PC-9 (cell line): ENCODE measurements at regions not wholly inside any gene's neighbourhood (a gene's known extent, or its start where the extent isn't known, plus 50 kb on each side); places are given as distances from the start of the nearest gene placed in this dataset.
"Not testable (repeated sequence)": the region's sequence is repeated elsewhere in the genome, so short reads cannot be mapped to it uniquely, and the experiment has no call there.

Experiments
- BruUV-seq: library from RNA; stranded (reverse); fragments of 400-500 nt; replicated peaks from 2 replicates; lab custom pipeline; 2021; lab: Mats Ljungman, UMichigan
- CTCF ChIA-PET: fragments of 300-600 bp; sonication (Branson Sonifier 250); formaldehyde crosslinking; loops from one replicate; lab custom pipeline; 2022; ENCODE audit warnings: antibody characterized with exemption; lab: Charles Lee
- POLR2A ChIA-PET: fragments of 300-600 bp; sonication (Branson Sonifier 250); formaldehyde crosslinking; loops from one replicate; lab custom pipeline; 2022; ENCODE audit warnings: antibody characterized with exemption; ENCODE audit not compliant: unreplicated experiment; lab: Charles Lee
- DNase-seq, 2 experiments: peaks; one replicate each; pipeline versions ENCODE4 v3.0.0 to v3.0.0-alpha.2; 2015 to 2022; ENCODE audit warnings: mixed read lengths in 1 of 2
- H2AFZ ChIP-seq: fragments of 200-600 bp; sonication (generic); 2 replicates; pipeline ENCODE4 v1.8.1; 2017; ENCODE audit warnings: antibody characterized with exemption
- H3F3A ChIP-seq: fragments of 200-600 bp; sonication (generic); 2 replicates; pipeline ENCODE4 v1.8.1; 2017; ENCODE audit warnings: antibody characterized with exemption, mild to moderate bottlenecking, low read depth; ENCODE audit not compliant: insufficient read depth
- H3K27ac ChIP-seq: fragments of 200-600 bp; sonication (generic); 2 replicates; pipeline ENCODE4 v1.6.1; 2016; ENCODE audit warnings: mixed run types
- H3K27me3 ChIP-seq: fragments of 200-600 bp; sonication (generic); 2 replicates; pipeline ENCODE4 v1.6.1; 2016; ENCODE audit warnings: low read depth, mixed run types; ENCODE audit not compliant: insufficient read depth
- H3K36me3 ChIP-seq: fragments of 200-600 bp; sonication (generic); 2 replicates; pipeline ENCODE4 v1.6.1; 2016; ENCODE audit warnings: low read depth, mixed run types
- H3K4me1 ChIP-seq: fragments of 200-600 bp; sonication (generic); replicated peaks from 2 replicates; pipeline ENCODE4 v1.6.1; 2016; ENCODE audit warnings: mixed run types; ENCODE audit not compliant: insufficient read depth
- H3K4me2 ChIP-seq: fragments of 200-600 bp; sonication (generic); 2 replicates; pipeline ENCODE4 v1.6.1; 2017; ENCODE audit warnings: mixed run types
- H3K4me3 ChIP-seq: fragments of 200-600 bp; sonication (generic); 2 replicates; pipeline ENCODE4 v1.6.1; 2016; ENCODE audit warnings: mixed run types
- H3K79me2 ChIP-seq: fragments of 200-600 bp; sonication (generic); 2 replicates; pipeline ENCODE4 v1.6.1; 2017; ENCODE audit warnings: low read depth, mixed run types
- H3K9me2 ChIP-seq: fragments of 200-600 bp; sonication (generic); 2 replicates; pipeline ENCODE4 v1.8.1; 2017; ENCODE audit warnings: mild to moderate bottlenecking; ENCODE audit not compliant: insufficient read depth
- H3K9me3 ChIP-seq: fragments of 200-600 bp; sonication (generic); 2 replicates; pipeline ENCODE4 v1.8.1; 2016; ENCODE audit warnings: low read depth; ENCODE audit not compliant: insufficient read depth
- H4K20me1 ChIP-seq: fragments of 200-600 bp; sonication (generic); 2 replicates; pipeline ENCODE4 v1.8.1; 2017; ENCODE audit not compliant: insufficient read depth
- EZH2 ChIP-seq: fragments of 200-600 bp; sonication (generic); IDR thresholded peaks from 2 replicates; pipeline ENCODE4 v1.8.0; 2017; ENCODE audit warnings: antibody characterized with exemption, low read depth
- intact Hi-C: fragments of 100-400 bp; cut with micrococcal nuclease; formaldehyde crosslinking; loops from one replicate; pipeline ENCODE4 v1.10.0; 2022; ENCODE audit not compliant: unreplicated experiment
- TF ChIP-seq, protein P1 (sequence below): fragments of 200-600 bp; sonication (generic); conservative IDR thresholded peaks from 2 replicates; pipeline ENCODE4 v1.6.1; 2017; ENCODE audit warnings: mixed run types, antibody characterized with exemption, mild to moderate bottlenecking, moderate library complexity

DNA sequence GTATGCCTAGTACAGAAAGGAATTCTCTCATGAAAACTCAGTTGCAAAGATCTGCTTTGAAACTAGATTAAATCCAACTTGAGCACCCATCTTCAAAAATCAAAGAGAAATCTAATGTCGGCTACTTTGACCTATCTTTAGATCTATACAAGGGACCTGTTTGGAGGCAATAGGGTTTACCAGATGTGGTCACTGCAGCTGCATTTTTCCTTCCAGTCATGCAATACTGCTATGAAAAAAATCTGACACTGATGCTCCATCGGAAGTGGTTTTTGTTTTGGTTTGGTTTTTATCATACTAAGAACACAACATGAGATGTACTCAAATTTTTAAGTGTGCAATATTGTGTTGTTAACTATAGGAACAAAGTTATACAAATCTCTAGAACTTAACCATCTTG, 169.5 kb downstream of the BCHE start:
- BruUV-seq: no TSS peak
- no peak overlapping the region for H3K4me3 ChIP-seq
- H3K27ac ChIP-seq: no peak overlapping the region
- no peaks in the 10 kb centered on the region for H3K79me2 ChIP-seq
- H3K4me2 ChIP-seq: no peak overlapping the region
- TF ChIP-seq EZH2: no peak
- TF ChIP-seq, protein P1, sequence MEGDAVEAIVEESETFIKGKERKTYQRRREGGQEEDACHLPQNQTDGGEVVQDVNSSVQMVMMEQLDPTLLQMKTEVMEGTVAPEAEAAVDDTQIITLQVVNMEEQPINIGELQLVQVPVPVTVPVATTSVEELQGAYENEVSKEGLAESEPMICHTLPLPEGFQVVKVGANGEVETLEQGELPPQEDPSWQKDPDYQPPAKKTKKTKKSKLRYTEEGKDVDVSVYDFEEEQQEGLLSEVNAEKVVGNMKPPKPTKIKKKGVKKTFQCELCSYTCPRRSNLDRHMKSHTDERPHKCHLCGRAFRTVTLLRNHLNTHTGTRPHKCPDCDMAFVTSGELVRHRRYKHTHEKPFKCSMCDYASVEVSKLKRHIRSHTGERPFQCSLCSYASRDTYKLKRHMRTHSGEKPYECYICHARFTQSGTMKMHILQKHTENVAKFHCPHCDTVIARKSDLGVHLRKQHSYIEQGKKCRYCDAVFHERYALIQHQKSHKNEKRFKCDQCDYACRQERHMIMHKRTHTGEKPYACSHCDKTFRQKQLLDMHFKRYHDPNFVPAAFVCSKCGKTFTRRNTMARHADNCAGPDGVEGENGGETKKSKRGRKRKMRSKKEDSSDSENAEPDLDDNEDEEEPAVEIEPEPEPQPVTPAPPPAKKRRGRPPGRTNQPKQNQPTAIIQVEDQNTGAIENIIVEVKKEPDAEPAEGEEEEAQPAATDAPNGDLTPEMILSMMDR: no peak
- intact Hi-C loops: no loop called here
- H3K4me1 ChIP-seq: no peaks in the 10 kb centered on the region
- CTCF ChIA-PET: no interaction called here
- H4K20me1 ChIP-seq: no peaks in the 10 kb centered on the region
- H3K9me2 ChIP-seq: 0 out of 2 replicates have a peak, but pooled peaks cover 5% of the 10 kb centered on the region
- POLR2A ChIA-PET: no interaction called here
- no peaks in the 10 kb centered on the region for H3F3A ChIP-seq
- no peaks in the 10 kb centered on the region for H3K36me3 ChIP-seq
- no peak overlapping the region for H2AFZ ChIP-seq
- no peaks in the 10 kb centered on the region for H3K27me3 ChIP-seq
- DNase-seq: no peak
- no peaks in the 10 kb centered on the region for H3K9me3 ChIP-seq

DNA sequence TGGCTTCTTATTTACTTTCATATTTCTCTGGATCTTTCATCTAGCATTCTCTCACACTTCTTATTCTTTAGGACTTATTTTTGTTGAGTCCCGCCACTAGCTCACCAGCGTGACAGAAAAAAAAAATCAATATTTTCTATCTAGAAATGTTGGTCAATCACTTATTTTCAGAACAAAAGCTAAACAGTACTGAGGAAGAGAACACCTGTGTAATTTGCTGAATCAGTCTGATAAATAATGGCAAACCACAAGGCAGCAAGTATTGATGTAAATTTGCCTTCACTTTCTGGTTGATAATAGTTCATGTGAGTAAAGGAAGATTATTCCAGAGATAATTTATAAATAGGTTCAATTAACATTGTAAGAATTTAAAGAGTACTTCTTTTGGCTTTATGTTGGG, 179.2 kb downstream of the BCHE start:
- Histone ChIP-seq H3K4me2 (no peak overlapping the region), H3F3A (no peaks in the 10 kb centered on the region), H3K4me3 (no peak overlapping the region), H3K79me2 (no peaks in the 10 kb centered on the region), H3K9me3 (no peaks in the 10 kb centered on the region), H3K27ac (no peak overlapping the region), H3K4me1 (no peaks in the 10 kb centered on the region), H3K27me3 (no peaks in the 10 kb centered on the region), H4K20me1 (no peaks in the 10 kb centered on the region), H3K9me2 (no peaks in the 10 kb centered on the region), H2AFZ (no peak overlapping the region), H3K36me3 (no peaks in the 10 kb centered on the region)
- ChIA-PET CTCF (no interaction called here), POLR2A (no interaction called here)
- TF ChIP-seq, protein P1: no peak
- no peak for TF ChIP-seq EZH2
- no TSS peak for BruUV-seq
- intact Hi-C loops: no loop called here
- DNase-seq: no peak

DNA sequence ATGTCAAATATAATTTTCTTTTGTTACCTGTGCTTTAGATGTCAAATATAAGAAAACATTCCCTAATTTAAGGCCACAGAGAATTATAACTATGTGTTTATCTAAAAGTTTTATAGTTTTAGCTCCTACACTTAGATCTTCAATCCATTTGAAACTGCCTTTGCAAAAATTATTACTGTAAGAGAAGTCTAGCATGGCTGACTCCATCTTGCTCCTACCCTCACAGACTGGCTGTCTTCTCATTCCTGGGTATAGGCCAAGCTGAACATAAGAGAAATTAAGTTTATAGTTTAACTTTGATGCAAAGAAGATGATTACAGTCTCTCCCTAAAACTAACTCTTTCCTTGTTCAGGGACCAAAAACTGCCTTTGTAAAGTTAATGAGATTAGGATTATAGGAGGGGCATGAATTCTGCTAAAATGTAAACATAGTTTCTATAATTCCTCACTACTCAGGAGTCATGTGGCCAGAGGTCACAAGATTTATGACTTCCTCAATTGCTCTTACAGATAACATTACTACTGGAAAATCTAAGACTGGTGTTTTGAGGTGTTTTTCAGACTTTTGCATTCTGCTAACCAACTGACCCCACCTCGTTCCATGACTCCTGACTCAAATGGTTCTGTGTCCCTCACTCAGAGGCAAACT, 184.0 kb downstream of the BCHE start:
- intact Hi-C loops: no loop called here
- H4K20me1 ChIP-seq: no peaks in the 10 kb centered on the region
- DNase-seq: no peak
- 0 out of 2 replicates have a peak, but pooled peaks cover 8% of the 10 kb centered on the region for H3K9me3 ChIP-seq
- no peaks in the 10 kb centered on the region for H3K79me2 ChIP-seq
- H3F3A ChIP-seq: no peaks in the 10 kb centered on the region
- no peaks in the 10 kb centered on the region for H3K36me3 ChIP-seq
- no peak overlapping the region for H3K4me3 ChIP-seq
- H3K4me1 ChIP-seq: no peaks in the 10 kb centered on the region
- H3K4me2 ChIP-seq: no peak overlapping the region
- H3K27ac ChIP-seq: no peak overlapping the region
- no peaks in the 10 kb centered on the region for H3K9me2 ChIP-seq
- no TSS peak for BruUV-seq
- H3K27me3 ChIP-seq: no peaks in the 10 kb centered on the region
- no peak for TF ChIP-seq EZH2
- TF ChIP-seq, protein P1: no peak
- ChIA-PET CTCF (no interaction called here), POLR2A (no interaction called here)
- no peak overlapping the region for H2AFZ ChIP-seq

DNA sequence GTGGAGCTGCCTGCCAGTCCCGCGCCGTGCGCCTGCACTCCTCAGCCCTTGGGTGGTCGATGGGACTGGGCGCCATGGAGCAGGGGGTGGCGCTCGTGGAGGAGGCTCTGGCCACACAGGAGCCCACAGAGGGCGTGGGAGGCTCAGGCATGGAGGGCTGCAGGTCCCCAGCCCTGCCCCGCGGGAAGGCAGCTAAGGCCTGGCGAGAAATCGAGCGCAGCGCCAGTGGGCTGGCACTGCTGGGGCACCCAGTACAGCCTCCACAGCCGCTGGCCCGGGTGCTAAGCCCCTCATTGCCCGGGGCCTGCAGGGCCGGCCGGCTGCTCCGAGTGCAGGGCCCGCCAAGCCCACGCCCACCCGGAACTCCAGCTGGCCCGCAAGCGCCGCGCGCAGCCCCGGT, 187.9 kb downstream of the BCHE start:
- H3K79me2 ChIP-seq, DNase-seq, H3F3A ChIP-seq, H3K4me3 ChIP-seq, H3K9me3 ChIP-seq, H4K20me1 ChIP-seq, intact Hi-C loops, H3K4me2 ChIP-seq, H3K9me2 ChIP-seq, H3K4me1 ChIP-seq, H3K27ac ChIP-seq, POLR2A ChIA-PET, BruUV-seq, CTCF ChIA-PET, H3K36me3 ChIP-seq, H2AFZ ChIP-seq, H3K27me3 ChIP-seq: not testable (repeated sequence)
